Memory B cell (primary cell): ENCODE measurements at regions not wholly inside any gene's neighbourhood (a gene's known extent, or its start where the extent isn't known, plus 50 kb on each side); places are given as distances from the start of the nearest gene placed in this dataset.

ENCODE experiments used
- ATAC-seq: fragments of 150-1000 bp; cut with Tn5 transposase; 2 replicates; pipeline ENCODE4 v1.10.0; 2021; ENCODE audit warnings: low read depth, mild to moderate bottlenecking, moderate library complexity
- DNase-seq, 2 donors: peaks; one replicate each; pipeline ENCODE4 v3.0.0; 2022; ENCODE audit warnings: low spot score in 2 of 2
- H3K27ac Mint-ChIP-seq: one replicate; pipeline ENCODE4 v1.8.0; 2022; ENCODE audit warnings: mild to moderate bottlenecking, moderate library complexity, mixed read lengths
- H3K27me3 Mint-ChIP-seq: one replicate; pipeline ENCODE4 v1.8.0; 2022; ENCODE audit warnings: mixed read lengths
- H3K36me3 Mint-ChIP-seq: one replicate; pipeline ENCODE4 v1.8.0; 2022; ENCODE audit warnings: mild to moderate bottlenecking, mixed read lengths
- H3K4me1 Mint-ChIP-seq: one replicate; pipeline ENCODE4 v1.8.0; 2022; ENCODE audit warnings: mixed read lengths
- H3K4me3 Mint-ChIP-seq: one replicate; pipeline ENCODE4 v1.8.0; 2022; ENCODE audit warnings: mild to moderate bottlenecking, moderate library complexity, mixed read lengths
- H3K9me3 Mint-ChIP-seq: one replicate; pipeline ENCODE4 v1.8.0; 2022; ENCODE audit warnings: mixed read lengths

DNA sequence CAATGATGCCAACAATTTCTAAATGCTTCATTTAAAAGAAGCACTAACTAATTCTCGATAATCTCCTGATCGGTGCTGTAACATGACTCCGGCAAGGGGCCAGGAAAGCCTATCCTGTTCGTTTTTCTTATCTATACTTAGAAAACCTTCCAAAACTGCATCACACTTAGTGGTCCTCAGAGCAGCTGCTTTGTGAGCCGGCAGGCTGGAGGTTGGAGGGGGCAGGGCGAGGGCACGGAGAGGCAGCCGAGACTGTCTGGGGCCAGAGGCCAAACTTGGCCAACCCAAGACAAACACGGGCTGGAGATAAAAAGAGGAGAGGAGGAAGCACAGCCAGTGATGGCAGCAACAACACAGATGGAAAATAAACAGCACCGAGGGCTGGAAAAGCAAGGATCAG is 455.7 kb downstream of the BCOR start:
- no peak for DNase-seq
- peaks cover 3% of the 10 kb centered on the region for H3K36me3 Mint-ChIP-seq
- no peak for ATAC-seq
- no peaks in the 10 kb centered on the region for H3K9me3 Mint-ChIP-seq
- H3K4me1 Mint-ChIP-seq: no peaks in the 10 kb centered on the region
- no peak overlapping the region for H3K4me3 Mint-ChIP-seq
- peaks cover 12% of the 10 kb centered on the region for H3K27me3 Mint-ChIP-seq
- H3K27ac Mint-ChIP-seq: no peak overlapping the region

- peaks cover 12% of the 10 kb centered on the region for H3K27me3 Mint-ChIP-seq
- peaks cover 3% of the 10 kb centered on the region for H3K36me3 Mint-ChIP-seq
- peaks cover 1% of the 10 kb centered on the region for H3K9me3 Mint-ChIP-seq
- ATAC-seq (no peak), DNase-seq (no peak)
- H3K27ac Mint-ChIP-seq: no peak overlapping the region
- no peaks in the 10 kb centered on the region for H3K4me1 Mint-ChIP-seq
- no peak overlapping the region for H3K4me3 Mint-ChIP-seq
Observed at GRCh38 chrX:39643550-39643949, 454.2 kb downstream of the BCOR start.

DNA sequence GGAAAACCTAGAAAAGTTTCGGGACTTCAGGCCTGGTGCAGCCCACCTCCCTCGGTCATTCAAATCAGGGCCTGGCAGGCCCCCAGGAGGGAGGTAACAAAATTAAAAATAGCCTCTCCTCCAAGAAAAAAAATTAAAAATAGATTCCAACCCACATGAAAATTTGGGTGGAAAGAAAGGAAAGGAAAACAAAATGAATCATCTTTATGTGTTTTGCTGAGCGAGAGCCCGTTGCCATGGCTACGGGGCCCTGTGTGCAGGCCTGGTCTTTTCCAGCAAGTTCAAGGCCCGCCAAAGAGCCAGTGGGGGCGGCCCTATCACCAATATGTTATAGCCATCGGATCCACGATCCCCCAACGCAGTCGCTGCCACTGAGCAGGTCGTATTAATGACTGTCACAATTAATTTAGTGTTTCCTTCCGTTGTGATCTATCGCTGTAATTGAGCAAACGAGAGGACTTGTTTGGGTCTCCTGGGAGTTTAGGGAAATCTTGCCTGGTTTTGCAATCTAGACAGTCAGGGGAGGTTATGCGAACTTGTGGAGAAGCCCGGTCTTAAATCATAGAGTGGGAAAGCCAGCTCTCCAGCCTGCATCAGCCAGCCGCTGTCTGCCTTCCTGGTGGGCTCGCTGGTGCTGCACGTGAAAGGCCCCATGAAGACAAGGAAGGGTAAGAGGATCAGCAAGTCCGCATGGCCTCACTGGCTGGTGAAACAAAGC is 452.4 kb downstream of the BCOR start:
- ATAC-seq (no peak), DNase-seq (no peak)
- H3K9me3 Mint-ChIP-seq: peaks cover 1% of the 10 kb centered on the region
- H3K4me3 Mint-ChIP-seq: no peak overlapping the region
- no peaks in the 10 kb centered on the region for H3K4me1 Mint-ChIP-seq
- H3K27ac Mint-ChIP-seq: no peak overlapping the region
- H3K36me3 Mint-ChIP-seq: peaks cover 3% of the 10 kb centered on the region
- peaks cover 11% of the 10 kb centered on the region for H3K27me3 Mint-ChIP-seq

GRCh38 chrX:39648548-39649254 is 449.1 kb downstream of the BCOR start:
- H3K4me1 Mint-ChIP-seq: no peaks in the 10 kb centered on the region

DNA sequence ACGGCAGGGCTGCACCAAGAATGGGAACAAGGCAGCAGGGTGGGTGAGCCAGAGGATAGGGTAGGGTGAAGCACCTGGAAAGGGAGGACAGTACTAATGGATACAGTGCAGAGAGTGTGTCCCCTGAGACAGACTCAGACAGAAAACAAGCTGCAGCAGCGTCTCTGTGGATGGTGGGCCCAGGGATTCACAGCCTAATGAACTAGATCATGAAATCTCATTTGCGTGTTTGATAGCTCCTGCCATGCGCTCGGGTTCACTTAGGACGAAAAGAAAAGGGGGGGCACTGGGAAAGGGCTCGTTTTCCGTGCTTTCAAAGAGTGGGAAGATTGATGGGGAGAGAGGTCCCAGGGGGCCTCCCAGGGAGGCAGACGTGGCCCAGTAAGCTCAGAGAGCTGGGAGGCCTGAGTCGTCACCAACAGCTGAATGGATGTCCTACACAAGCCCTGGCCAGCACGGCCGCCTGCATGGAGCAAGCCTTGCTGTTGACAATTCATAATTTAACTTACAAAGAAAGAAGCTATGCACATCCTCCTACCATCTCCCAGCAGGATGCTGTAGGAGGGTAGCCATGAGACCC is 446.9 kb downstream of the BCOR start:
- Mint-ChIP-seq H3K9me3 (peaks cover 1% of the 10 kb centered on the region), H3K36me3 (no peaks in the 10 kb centered on the region), H3K27ac (no peak overlapping the region), H3K4me3 (no peak overlapping the region), H3K4me1 (no peaks in the 10 kb centered on the region), H3K27me3 (peaks cover 4% of the 10 kb centered on the region)
- no peak for ATAC-seq
- no peak for DNase-seq

More at GRCh38 chrX:39648548-39649254, 449.1 kb downstream of the BCOR start:
- no peak for DNase-seq
- Mint-ChIP-seq H3K9me3 (peaks cover 1% of the 10 kb centered on the region), H3K27ac (no peak overlapping the region), H3K36me3 (no peaks in the 10 kb centered on the region), H3K4me3 (no peak overlapping the region), H3K27me3 (no peaks in the 10 kb centered on the region)
- no peak for ATAC-seq

GRCh38 chrX:39652336-39652735 is 445.4 kb downstream of the BCOR start:
- no peak overlapping the region for H3K27ac Mint-ChIP-seq
- peaks cover 4% of the 10 kb centered on the region for H3K27me3 Mint-ChIP-seq
- no peaks in the 10 kb centered on the region for H3K36me3 Mint-ChIP-seq
- ATAC-seq: no peak
- H3K9me3 Mint-ChIP-seq: no peaks in the 10 kb centered on the region
- no peaks in the 10 kb centered on the region for H3K4me1 Mint-ChIP-seq
- DNase-seq: no peak
- no peak overlapping the region for H3K4me3 Mint-ChIP-seq

DNA sequence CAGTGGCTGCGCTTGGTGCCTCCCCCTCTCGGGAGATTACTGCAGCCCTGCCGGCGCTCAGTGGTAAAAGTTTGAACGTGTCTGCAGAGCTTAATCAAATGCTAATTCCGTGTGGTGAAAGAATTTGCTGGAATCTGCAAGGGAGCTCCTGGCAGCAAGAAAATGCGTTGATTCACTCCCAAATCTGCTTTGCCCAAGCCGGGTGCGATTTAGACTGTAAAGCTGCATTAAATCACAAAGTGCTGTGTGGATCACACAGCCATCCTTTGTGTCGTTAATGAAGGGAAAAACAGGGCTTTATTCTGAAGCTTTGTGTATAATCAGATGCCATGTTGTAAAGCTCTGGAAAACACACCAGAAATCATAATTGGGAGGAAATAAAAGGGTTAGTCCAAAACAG is 444.1 kb downstream of the BCOR start:
- no peak overlapping the region for H3K27ac Mint-ChIP-seq
- DNase-seq: no peak
- ATAC-seq: no peak
- H3K36me3 Mint-ChIP-seq: no peaks in the 10 kb centered on the region
- H3K27me3 Mint-ChIP-seq: peaks cover 6% of the 10 kb centered on the region
- H3K4me1 Mint-ChIP-seq: no peaks in the 10 kb centered on the region
- no peak overlapping the region for H3K4me3 Mint-ChIP-seq
- no peaks in the 10 kb centered on the region for H3K9me3 Mint-ChIP-seq

DNA sequence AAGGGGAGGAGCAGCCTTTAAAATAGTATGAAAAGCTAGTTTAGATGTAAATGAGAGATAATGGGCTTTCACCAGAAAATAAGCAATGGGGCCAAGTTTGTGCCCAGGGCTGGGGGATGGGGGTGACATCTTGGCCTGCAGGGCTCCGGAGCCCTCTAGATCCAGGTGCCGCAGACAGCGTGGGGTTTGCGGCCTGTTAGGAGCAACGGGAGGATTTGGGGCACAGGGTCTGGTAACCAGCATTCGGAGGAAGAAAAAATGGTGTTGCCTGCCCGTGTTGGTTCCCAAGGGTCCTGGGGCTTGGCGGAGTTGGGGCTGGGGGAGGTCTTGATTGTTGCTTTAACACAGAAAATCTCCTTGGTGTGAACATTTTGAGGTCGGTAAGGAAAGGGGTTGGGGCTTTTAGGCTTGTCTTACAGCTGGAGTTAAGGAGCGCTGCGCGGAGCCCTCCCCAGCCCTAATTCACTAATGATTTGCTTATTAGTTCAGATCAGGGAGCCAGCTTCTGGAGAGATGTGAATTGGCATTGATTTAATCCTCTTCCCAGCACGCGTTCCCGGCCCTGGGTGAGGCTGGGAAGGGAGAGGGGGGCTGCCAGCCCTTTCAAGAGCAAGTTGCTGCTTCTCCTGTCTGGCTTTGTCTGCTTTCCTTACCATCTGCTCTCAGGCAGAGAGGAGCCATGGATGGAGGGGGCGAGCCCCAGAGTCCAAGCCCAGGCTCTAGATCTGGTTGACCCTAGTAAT is 443.4 kb downstream of the BCOR start:
- ATAC-seq (no peak), DNase-seq (no peak)
- Mint-ChIP-seq H3K9me3 (no peaks in the 10 kb centered on the region), H3K4me3 (no peak overlapping the region), H3K27me3 (peaks cover 6% of the 10 kb centered on the region), H3K36me3 (no peaks in the 10 kb centered on the region), H3K4me1 (no peaks in the 10 kb centered on the region), H3K27ac (no peak overlapping the region)

DNA sequence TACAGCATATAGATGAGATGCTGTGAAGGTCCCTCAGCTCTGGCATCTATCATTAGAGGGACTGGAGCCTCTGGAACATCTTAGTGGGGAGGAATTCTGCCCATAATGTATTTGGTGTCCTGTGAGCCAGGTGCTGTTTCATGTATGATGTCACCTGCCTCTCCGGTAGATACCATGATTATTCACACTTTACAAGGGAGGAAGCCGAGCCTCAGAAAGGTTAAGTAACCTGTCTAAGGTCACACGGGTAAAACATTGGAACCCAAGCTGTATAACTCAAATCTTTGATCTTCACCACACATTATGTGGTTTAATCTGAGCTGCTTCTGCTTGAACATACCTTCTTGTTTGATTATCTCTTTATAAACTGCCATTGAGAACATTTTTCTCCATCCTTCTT is 442.8 kb downstream of the BCOR start:
- no peaks in the 10 kb centered on the region for H3K4me1 Mint-ChIP-seq
- H3K36me3 Mint-ChIP-seq: no peaks in the 10 kb centered on the region
- H3K27ac Mint-ChIP-seq: no peak overlapping the region
- H3K27me3 Mint-ChIP-seq: peaks cover 6% of the 10 kb centered on the region
- H3K4me3 Mint-ChIP-seq: no peak overlapping the region
- no peaks in the 10 kb centered on the region for H3K9me3 Mint-ChIP-seq
- ATAC-seq: no peak
- DNase-seq: no peak

- ATAC-seq (no peak), DNase-seq (no peak)
- H3K27ac Mint-ChIP-seq: no peak overlapping the region
- H3K9me3 Mint-ChIP-seq: no peaks in the 10 kb centered on the region
- no peaks in the 10 kb centered on the region for H3K36me3 Mint-ChIP-seq
- H3K27me3 Mint-ChIP-seq: peaks cover 2% of the 10 kb centered on the region
- no peak overlapping the region for H3K4me3 Mint-ChIP-seq
- no peaks in the 10 kb centered on the region for H3K4me1 Mint-ChIP-seq
Observed at GRCh38 chrX:39661116-39661907, 436.4 kb downstream of the BCOR start.

- DNase-seq (no peak), ATAC-seq (no peak)
- Mint-ChIP-seq H3K4me1 (peaks cover 2% of the 10 kb centered on the region), H3K4me3 (no peak overlapping the region), H3K27ac (no peak overlapping the region), H3K27me3 (peaks cover 6% of the 10 kb centered on the region), H3K36me3 (no peaks in the 10 kb centered on the region), H3K9me3 (no peaks in the 10 kb centered on the region)
Observed at GRCh38 chrX:39665830-39666518, 431.8 kb downstream of the BCOR start.

DNA sequence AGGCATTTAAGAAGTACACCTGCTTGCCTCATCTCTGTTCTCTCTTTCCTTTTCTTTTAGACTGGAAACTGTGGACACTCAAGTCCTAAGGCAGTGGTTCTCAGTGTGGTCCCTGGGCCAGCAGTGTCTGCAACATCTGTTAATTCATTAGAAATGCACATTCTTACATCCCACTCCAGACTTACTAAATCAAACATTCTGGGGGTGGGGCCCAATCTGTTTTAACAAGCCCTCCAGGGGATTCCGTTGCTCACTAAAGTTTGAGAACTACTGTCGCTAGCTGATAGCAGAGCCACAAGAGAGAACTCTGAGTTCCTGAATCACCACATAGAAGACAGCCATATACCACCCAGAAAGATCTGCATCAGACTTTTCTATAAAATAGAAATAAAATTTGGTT is 430.6 kb downstream of the BCOR start:
- no peaks in the 10 kb centered on the region for H3K36me3 Mint-ChIP-seq
- H3K27me3 Mint-ChIP-seq: peaks cover 8% of the 10 kb centered on the region
- DNase-seq (no peak), ATAC-seq (no peak)
- no peaks in the 10 kb centered on the region for H3K9me3 Mint-ChIP-seq
- peaks cover 2% of the 10 kb centered on the region for H3K4me1 Mint-ChIP-seq
- no peak overlapping the region for H3K4me3 Mint-ChIP-seq
- no peak overlapping the region for H3K27ac Mint-ChIP-seq
